ENCODE measurements at regions not wholly inside any gene's neighbourhood (a gene's known extent, or its start where the extent isn't known, plus 50 kb on each side); places are given as distances from the start of the nearest gene placed in this dataset.

GRCh38 chr13:79749984-79750551 lies 269.1 kb downstream of the NDFIP2 start:
- DNase-seq: no peak

- DNase-seq: no peak
Measured at GRCh38 chr13:79749566-79749965, 268.6 kb downstream of the NDFIP2 start.

- no peak for DNase-seq
Measured at GRCh38 chr13:79745081-79745480, 264.1 kb downstream of the NDFIP2 start.

- no peak for DNase-seq
Measured at GRCh38 chr13:79742923-79743322, 262.0 kb downstream of the NDFIP2 start.

GRCh38 chr13:79740991-79741390 lies 260.0 kb downstream of the NDFIP2 start:
- DNase-seq: no peak

GRCh38 chr13:79736356-79736755 lies 255.4 kb downstream of the NDFIP2 start:
- no peak for DNase-seq

- DNase-seq: no peak
Measured at GRCh38 chr13:79735228-79735627, 254.3 kb downstream of the NDFIP2 start.

- DNase-seq: no peak
Measured at GRCh38 chr13:79727086-79727485, 246.1 kb downstream of the NDFIP2 start.

- DNase-seq: no peak
Measured at GRCh38 chr13:79725841-79726240, 244.9 kb downstream of the NDFIP2 start.

GRCh38 chr13:79724348-79725103 lies 243.6 kb downstream of the NDFIP2 start:
- no peak for DNase-seq

GRCh38 chr13:79723519-79724024 lies 242.6 kb downstream of the NDFIP2 start:
- no peak for DNase-seq

- DNase-seq: no peak
Measured at GRCh38 chr13:79722885-79723445, 242.0 kb downstream of the NDFIP2 start.

GRCh38 chr13:79716191-79716590 lies 235.2 kb downstream of the NDFIP2 start:
- DNase-seq: no peak

- no peak for DNase-seq
Measured at GRCh38 chr13:79711631-79712030, 230.7 kb downstream of the NDFIP2 start.

GRCh38 chr13:79710376-79710775 lies 229.4 kb downstream of the NDFIP2 start:
- DNase-seq: no peak

GRCh38 chr13:79709471-79709870 lies 228.5 kb downstream of the NDFIP2 start:
- no peak for DNase-seq

GRCh38 chr13:79703772-79704171 lies 222.8 kb downstream of the NDFIP2 start:
- DNase-seq: no peak

- DNase-seq: no peak
Measured at GRCh38 chr13:79695754-79696153, 214.8 kb downstream of the NDFIP2 start.

GRCh38 chr13:79692846-79693245 lies 211.9 kb downstream of the NDFIP2 start:
- no peak for DNase-seq

- no peak for DNase-seq
Measured at GRCh38 chr13:79691826-79692225, 210.9 kb downstream of the NDFIP2 start.

- no peak for DNase-seq
Measured at GRCh38 chr13:79688741-79689140, 207.8 kb downstream of the NDFIP2 start.

GRCh38 chr13:79686441-79686840 lies 205.5 kb downstream of the NDFIP2 start:
- no peak for DNase-seq

- DNase-seq: no peak
Measured at GRCh38 chr13:79684371-79684770, 203.4 kb downstream of the NDFIP2 start.

- no peak for DNase-seq
Measured at GRCh38 chr13:79682164-79682563, 201.2 kb downstream of the NDFIP2 start.
